ENCODE measurements at regions not wholly inside any gene's neighbourhood (a gene's known extent, or its start where the extent isn't known, plus 50 kb on each side); places are given as distances from the start of the nearest gene placed in this dataset.

DNA sequence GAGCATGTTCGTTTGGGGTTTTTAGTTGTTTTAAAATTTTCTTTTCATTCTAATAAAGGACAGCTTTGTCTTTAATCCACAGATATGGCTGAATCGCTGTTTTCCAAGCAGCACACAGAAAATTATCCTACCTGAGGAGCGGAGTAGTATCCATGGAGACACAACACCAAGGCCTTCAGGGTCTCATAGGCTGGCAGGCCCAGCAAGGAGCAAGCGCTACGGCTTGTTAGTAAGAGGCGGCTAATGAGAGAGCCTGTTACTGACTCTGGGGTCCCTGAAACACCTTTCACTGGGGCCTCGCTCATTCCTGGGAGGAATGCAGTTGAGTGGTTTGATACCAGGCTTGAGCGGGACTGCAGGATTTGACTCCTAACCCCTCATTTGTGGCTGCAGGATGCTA, 303.8 kb upstream of the CDH4 start:
- Histone ChIP-seq H3K27me3 (no peaks in the 10 kb centered on the region), H3K4me1 (no peaks in the 10 kb centered on the region), H3K9me3 (no peaks in the 10 kb centered on the region), H3K36me3 (no peaks in the 10 kb centered on the region), H3K4me3 (no peak overlapping the region), H3K27ac (no peak overlapping the region)
- TF ChIP-seq CTCF (IDR thresholded peaks at IDR 0.05), result no peak
- intact Hi-C loops (cut with DNase I), result no loop called here
- DNase-seq (ENCODE audit: low spot score in 2 of 2), result no peak

- DNase-seq (ENCODE audit: low spot score in 2 of 2), result no peak
- intact Hi-C loops (cut with DNase I), result no loop called here
Measured at GRCh38 chr20:60950561-60950960, 301.5 kb upstream of the CDH4 start.

GRCh38 chr20:60950974-60951373, 301.1 kb upstream of the CDH4 start:
- intact Hi-C loops (cut with DNase I), result no loop called here
- Histone ChIP-seq H3K27me3 (no peaks in the 10 kb centered on the region), H3K4me3 (no peak overlapping the region), H3K27ac (no peak overlapping the region), H3K36me3 (no peaks in the 10 kb centered on the region), H3K9me3 (no peaks in the 10 kb centered on the region), H3K4me1 (no peaks in the 10 kb centered on the region)
- no peak for DNase-seq (ENCODE audit: low spot score in 2 of 2)
- TF ChIP-seq CTCF (IDR thresholded peaks at IDR 0.05), result no peak

More at GRCh38 chr20:60950561-60950960, 301.5 kb upstream of the CDH4 start:
- Histone ChIP-seq H3K27me3 (no peaks in the 10 kb centered on the region), H3K27ac (no peak overlapping the region), H3K9me3 (no peaks in the 10 kb centered on the region), H3K36me3 (no peaks in the 10 kb centered on the region), H3K4me1 (no peaks in the 10 kb centered on the region), H3K4me3 (no peak overlapping the region)
- TF ChIP-seq CTCF (IDR thresholded peaks at IDR 0.05), result no peak

DNA sequence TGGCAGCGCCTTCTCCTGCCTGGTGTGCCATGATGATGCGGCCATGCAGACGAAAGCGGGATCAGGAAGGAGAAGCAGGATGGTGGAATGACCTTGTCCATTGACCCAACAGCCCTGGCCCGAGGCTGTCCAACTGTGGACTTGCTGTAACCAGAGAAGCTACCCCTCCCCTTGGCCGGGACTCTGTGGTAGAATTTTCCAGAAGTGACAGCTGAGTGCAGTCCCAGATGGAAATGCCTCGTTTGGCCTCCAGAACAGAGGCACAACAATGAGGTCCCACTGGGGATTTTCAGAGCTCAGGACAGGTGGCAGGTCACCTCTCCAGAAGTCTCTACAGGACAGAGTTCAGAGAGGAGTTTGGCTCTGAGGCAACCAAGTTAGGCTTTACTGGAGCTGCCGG, 299.2 kb upstream of the CDH4 start:
- TF ChIP-seq CTCF (IDR thresholded peaks at IDR 0.05), result no peak
- H3K27ac ChIP-seq, result no peak overlapping the region
- DNase-seq (ENCODE audit: low spot score in 2 of 2), result no peak
- H3K27me3 ChIP-seq, result no peaks in the 10 kb centered on the region
- H3K4me1 ChIP-seq, result no peaks in the 10 kb centered on the region
- H3K9me3 ChIP-seq, result no peaks in the 10 kb centered on the region
- intact Hi-C loops (cut with DNase I), result no loop called here
- H3K4me3 ChIP-seq, result no peak overlapping the region
- no peaks in the 10 kb centered on the region for H3K36me3 ChIP-seq

DNA sequence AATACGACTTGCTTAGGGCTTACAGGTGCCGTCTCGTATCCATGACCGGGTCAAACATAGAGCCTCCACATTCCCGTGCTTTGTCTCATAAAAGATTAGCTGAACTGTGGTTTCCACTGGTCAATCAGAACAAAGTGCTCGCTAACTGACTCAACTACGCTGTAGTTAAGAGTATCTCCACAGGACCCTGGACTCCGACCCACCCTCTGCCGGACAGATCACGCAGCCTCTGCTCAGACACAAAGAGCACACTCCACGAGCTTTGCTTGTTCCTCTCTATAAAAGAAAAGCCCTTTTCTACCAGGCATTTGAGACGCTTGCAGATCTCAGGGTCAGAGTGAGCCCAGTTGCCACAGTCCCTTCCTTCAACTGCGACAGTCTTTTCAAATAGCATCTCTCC, 298.7 kb upstream of the CDH4 start:
- H3K27me3 ChIP-seq, result no peaks in the 10 kb centered on the region
- H3K4me1 ChIP-seq, result no peaks in the 10 kb centered on the region
- no peak for TF ChIP-seq CTCF (IDR thresholded peaks at IDR 0.05)
- no peak for DNase-seq (ENCODE audit: low spot score in 2 of 2)
- no peak overlapping the region for H3K27ac ChIP-seq
- no peak overlapping the region for H3K4me3 ChIP-seq
- H3K36me3 ChIP-seq, result no peaks in the 10 kb centered on the region
- no peaks in the 10 kb centered on the region for H3K9me3 ChIP-seq
- intact Hi-C loops (cut with DNase I), result no loop called here

GRCh38 chr20:60955706-60956105, 296.4 kb upstream of the CDH4 start:
- no peaks in the 10 kb centered on the region for H3K36me3 ChIP-seq
- intact Hi-C loops (cut with DNase I), result no loop called here

More at GRCh38 chr20:60955706-60956105, 296.4 kb upstream of the CDH4 start:
- Histone ChIP-seq H3K4me3 (no peak overlapping the region), H3K27ac (no peak overlapping the region), H3K9me3 (no peaks in the 10 kb centered on the region), H3K27me3 (no peaks in the 10 kb centered on the region), H3K4me1 (no peaks in the 10 kb centered on the region)
- no peak for TF ChIP-seq CTCF (IDR thresholded peaks at IDR 0.05)
- no peak for DNase-seq (ENCODE audit: low spot score in 2 of 2)

Measured in ascending aorta (tissue), 2 donors.